ENCODE measurements at regions not wholly inside any gene's neighbourhood (a gene's known extent, or its start where the extent isn't known, plus 50 kb on each side); places are given as distances from the start of the nearest gene placed in this dataset.

DNA sequence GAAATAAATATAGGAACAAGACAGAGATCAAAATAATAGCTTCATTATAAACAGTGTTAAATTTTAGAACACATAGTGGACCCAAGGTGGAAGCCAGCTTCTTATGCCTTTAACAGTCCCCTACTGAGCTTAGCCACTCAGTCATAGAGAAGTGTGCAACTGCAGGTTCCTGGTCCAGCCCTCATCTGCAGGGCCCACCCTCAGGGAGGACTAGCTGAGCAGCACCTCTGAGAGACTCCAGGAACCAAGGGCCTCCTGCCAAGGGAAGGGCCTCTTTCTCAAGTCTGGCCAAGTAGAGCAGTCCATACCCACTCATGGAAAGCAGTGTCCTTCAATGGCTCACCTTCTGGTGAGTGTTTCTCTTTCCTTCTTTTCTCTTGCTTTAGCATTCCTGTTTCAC is 173.7 kb upstream of the PRPS1L1 start:
- Mint-ChIP-seq H3K27me3 (ENCODE audit: low read depth) (no peaks in the 10 kb centered on the region), H3K9me3 (no peaks in the 10 kb centered on the region), H3K4me3 (no peak overlapping the region), H3K4me1 (ENCODE audit: low read depth) (peaks cover 3% of the 10 kb centered on the region), H3K36me3 (ENCODE audit: low read depth) (no peaks in the 10 kb centered on the region), H3K27ac (no peak overlapping the region)

DNA sequence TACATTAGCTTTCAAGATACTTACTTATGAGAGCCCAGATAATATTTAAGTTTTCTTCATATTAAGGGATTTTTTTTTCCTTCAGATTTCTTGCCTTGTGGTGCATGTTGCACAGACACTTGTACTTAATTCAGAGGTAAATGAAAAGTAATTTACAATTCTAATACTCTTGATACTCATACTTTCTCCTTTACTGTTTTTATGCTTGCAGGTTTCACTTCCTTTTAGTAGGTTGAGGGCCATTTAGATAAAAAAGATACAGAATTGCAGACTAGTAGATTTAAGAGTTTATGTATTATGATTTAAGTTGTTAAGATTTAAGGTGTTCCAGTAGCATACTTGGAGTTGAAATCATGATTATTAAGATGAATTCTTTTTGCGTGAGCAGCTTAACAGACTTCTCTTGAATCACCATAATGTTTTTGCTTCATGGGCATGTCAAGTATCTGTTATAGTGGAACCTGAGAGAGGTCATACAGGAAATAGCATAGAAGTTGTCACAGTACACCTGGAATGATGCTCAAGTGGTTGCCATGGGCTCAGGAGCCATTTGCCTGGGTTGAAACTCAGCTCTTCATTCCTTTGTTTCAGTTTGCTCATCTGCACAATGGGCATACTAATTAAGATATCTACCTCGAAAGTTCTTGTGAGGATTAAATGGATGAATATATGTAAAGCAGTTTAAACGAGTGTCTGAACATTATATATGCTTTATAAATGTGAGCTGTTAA is 174.8 kb upstream of the PRPS1L1 start:
- no peak overlapping the region for H3K4me3 Mint-ChIP-seq
- no peak overlapping the region for H3K27ac Mint-ChIP-seq
- H3K4me1 Mint-ChIP-seq (ENCODE audit: low read depth) = peaks cover 3% of the 10 kb centered on the region
- no peaks in the 10 kb centered on the region for H3K36me3 Mint-ChIP-seq (ENCODE audit: low read depth)
- H3K9me3 Mint-ChIP-seq = no peaks in the 10 kb centered on the region
- H3K27me3 Mint-ChIP-seq (ENCODE audit: low read depth) = no peaks in the 10 kb centered on the region

GRCh38 chr7:18206331-18206730 is 178.7 kb upstream of the PRPS1L1 start:
- H3K27ac Mint-ChIP-seq = no peak overlapping the region
- peaks cover 3% of the 10 kb centered on the region for H3K4me1 Mint-ChIP-seq (ENCODE audit: low read depth)

GRCh38 chr7:18208921-18209320 is 181.3 kb upstream of the PRPS1L1 start:
- no peak overlapping the region for H3K27ac Mint-ChIP-seq
- H3K27me3 Mint-ChIP-seq (ENCODE audit: low read depth) = no peaks in the 10 kb centered on the region
- no peaks in the 10 kb centered on the region for H3K36me3 Mint-ChIP-seq (ENCODE audit: low read depth)
- no peaks in the 10 kb centered on the region for H3K9me3 Mint-ChIP-seq
- no peak overlapping the region for H3K4me3 Mint-ChIP-seq
- no peaks in the 10 kb centered on the region for H3K4me1 Mint-ChIP-seq (ENCODE audit: low read depth)

More at GRCh38 chr7:18206331-18206730, 178.7 kb upstream of the PRPS1L1 start:
- H3K9me3 Mint-ChIP-seq = no peaks in the 10 kb centered on the region
- H3K27me3 Mint-ChIP-seq (ENCODE audit: low read depth) = no peaks in the 10 kb centered on the region
- no peak overlapping the region for H3K4me3 Mint-ChIP-seq
- H3K36me3 Mint-ChIP-seq (ENCODE audit: low read depth) = no peaks in the 10 kb centered on the region

DNA sequence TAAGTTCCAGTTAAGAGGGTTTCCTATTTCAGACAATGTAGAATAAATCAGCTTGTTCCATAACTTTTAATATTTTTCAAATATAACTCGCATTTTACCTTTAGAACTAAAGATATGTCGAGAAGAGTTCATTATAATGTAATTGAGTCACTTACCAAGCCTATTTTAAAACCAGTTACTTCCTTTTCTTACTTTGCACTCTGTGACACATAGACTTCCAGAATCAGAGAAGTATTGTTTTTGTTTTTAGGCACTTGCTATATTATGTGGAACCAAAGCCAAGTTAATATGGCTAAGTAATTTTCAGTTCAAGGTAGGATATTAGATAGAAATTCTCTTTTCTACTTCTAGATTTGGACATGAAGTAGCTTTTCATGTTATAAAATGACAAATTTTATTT is 182.7 kb upstream of the PRPS1L1 start:
- H3K27me3 Mint-ChIP-seq (ENCODE audit: low read depth) = no peaks in the 10 kb centered on the region
- no peak overlapping the region for H3K4me3 Mint-ChIP-seq
- no peaks in the 10 kb centered on the region for H3K36me3 Mint-ChIP-seq (ENCODE audit: low read depth)
- no peaks in the 10 kb centered on the region for H3K4me1 Mint-ChIP-seq (ENCODE audit: low read depth)
- no peak overlapping the region for H3K27ac Mint-ChIP-seq
- H3K9me3 Mint-ChIP-seq = no peaks in the 10 kb centered on the region

- no peaks in the 10 kb centered on the region for H3K27me3 Mint-ChIP-seq (ENCODE audit: low read depth)
- no peaks in the 10 kb centered on the region for H3K36me3 Mint-ChIP-seq (ENCODE audit: low read depth)
- H3K4me3 Mint-ChIP-seq = no peak overlapping the region
- H3K27ac Mint-ChIP-seq = no peak overlapping the region
- no peaks in the 10 kb centered on the region for H3K9me3 Mint-ChIP-seq
- H3K4me1 Mint-ChIP-seq (ENCODE audit: low read depth) = no peaks in the 10 kb centered on the region
Measured at GRCh38 chr7:18210788-18211187, 183.1 kb upstream of the PRPS1L1 start.

DNA sequence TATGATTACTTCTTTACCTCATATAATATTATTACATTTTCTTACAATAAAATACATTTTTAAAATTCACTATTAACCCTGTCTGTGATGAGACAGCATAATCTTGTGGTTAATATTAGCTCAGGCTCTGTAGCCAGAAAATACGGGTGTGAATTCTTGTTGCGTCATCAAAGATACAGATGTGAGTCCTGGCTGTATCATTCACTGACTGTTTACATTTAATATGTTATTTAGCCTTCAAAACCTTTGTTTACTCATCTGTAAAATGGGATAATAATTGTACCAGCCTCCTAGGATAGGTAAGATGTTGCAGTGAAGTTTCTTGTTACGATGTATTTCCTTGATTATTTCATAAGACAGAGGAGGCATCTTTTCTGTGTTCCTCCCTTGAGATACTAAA is 184.7 kb upstream of the PRPS1L1 start:
- H3K4me1 Mint-ChIP-seq (ENCODE audit: low read depth) = no peaks in the 10 kb centered on the region
- H3K27me3 Mint-ChIP-seq (ENCODE audit: low read depth) = no peaks in the 10 kb centered on the region
- H3K27ac Mint-ChIP-seq = no peak overlapping the region
- H3K4me3 Mint-ChIP-seq = no peak overlapping the region
- no peaks in the 10 kb centered on the region for H3K9me3 Mint-ChIP-seq
- no peaks in the 10 kb centered on the region for H3K36me3 Mint-ChIP-seq (ENCODE audit: low read depth)

GRCh38 chr7:18212758-18213157 is 185.1 kb upstream of the PRPS1L1 start:
- Mint-ChIP-seq H3K27me3 (ENCODE audit: low read depth) (no peaks in the 10 kb centered on the region), H3K27ac (no peak overlapping the region), H3K36me3 (ENCODE audit: low read depth) (no peaks in the 10 kb centered on the region), H3K9me3 (no peaks in the 10 kb centered on the region), H3K4me3 (no peak overlapping the region), H3K4me1 (ENCODE audit: low read depth) (no peaks in the 10 kb centered on the region)

- Mint-ChIP-seq H3K4me3 (no peak overlapping the region), H3K27ac (no peak overlapping the region), H3K9me3 (no peaks in the 10 kb centered on the region), H3K27me3 (ENCODE audit: low read depth) (no peaks in the 10 kb centered on the region), H3K36me3 (ENCODE audit: low read depth) (no peaks in the 10 kb centered on the region), H3K4me1 (ENCODE audit: low read depth) (no peaks in the 10 kb centered on the region)
Measured at GRCh38 chr7:18213652-18214051, 186.0 kb upstream of the PRPS1L1 start.

- H3K9me3 Mint-ChIP-seq = no peaks in the 10 kb centered on the region
- H3K4me1 Mint-ChIP-seq (ENCODE audit: low read depth) = no peaks in the 10 kb centered on the region
- no peak overlapping the region for H3K27ac Mint-ChIP-seq
- H3K27me3 Mint-ChIP-seq (ENCODE audit: low read depth) = no peaks in the 10 kb centered on the region
- no peaks in the 10 kb centered on the region for H3K36me3 Mint-ChIP-seq (ENCODE audit: low read depth)
- no peak overlapping the region for H3K4me3 Mint-ChIP-seq
Measured at GRCh38 chr7:18216270-18216669, 188.6 kb upstream of the PRPS1L1 start.

- Mint-ChIP-seq H3K27ac (no peak overlapping the region), H3K4me3 (no peak overlapping the region), H3K9me3 (no peaks in the 10 kb centered on the region), H3K4me1 (ENCODE audit: low read depth) (no peaks in the 10 kb centered on the region), H3K27me3 (ENCODE audit: low read depth) (no peaks in the 10 kb centered on the region), H3K36me3 (ENCODE audit: low read depth) (no peaks in the 10 kb centered on the region)
Measured at GRCh38 chr7:18221377-18222293, 194.0 kb upstream of the PRPS1L1 start.

- Mint-ChIP-seq H3K27ac (no peak overlapping the region), H3K4me3 (no peak overlapping the region), H3K36me3 (ENCODE audit: low read depth) (no peaks in the 10 kb centered on the region), H3K27me3 (ENCODE audit: low read depth) (no peaks in the 10 kb centered on the region), H3K4me1 (ENCODE audit: low read depth) (no peaks in the 10 kb centered on the region), H3K9me3 (no peaks in the 10 kb centered on the region)
Measured at GRCh38 chr7:18222636-18223035, 195.0 kb upstream of the PRPS1L1 start.

DNA sequence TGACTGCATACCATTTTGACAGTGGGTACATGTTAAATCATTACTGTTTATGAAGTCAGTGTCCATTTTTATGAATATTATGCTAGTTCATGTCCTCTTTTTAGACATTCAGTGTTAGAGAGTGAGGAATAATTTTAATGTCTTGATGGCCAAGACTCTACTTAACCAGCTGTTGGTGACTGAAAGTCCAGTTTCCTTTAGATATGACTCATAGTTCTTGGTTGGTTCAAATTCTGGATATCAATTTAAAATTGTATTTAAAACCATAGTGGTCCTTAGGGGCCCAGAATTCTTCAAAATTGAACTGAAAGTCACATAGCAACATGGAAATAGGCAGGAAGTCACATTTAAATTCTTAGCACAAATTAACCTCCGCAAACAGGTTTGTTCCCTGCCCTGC is 196.5 kb upstream of the PRPS1L1 start:
- H3K9me3 Mint-ChIP-seq = no peaks in the 10 kb centered on the region
- no peak overlapping the region for H3K27ac Mint-ChIP-seq
- no peaks in the 10 kb centered on the region for H3K4me1 Mint-ChIP-seq (ENCODE audit: low read depth)
- no peak overlapping the region for H3K4me3 Mint-ChIP-seq
- no peaks in the 10 kb centered on the region for H3K36me3 Mint-ChIP-seq (ENCODE audit: low read depth)
- H3K27me3 Mint-ChIP-seq (ENCODE audit: low read depth) = no peaks in the 10 kb centered on the region

DNA sequence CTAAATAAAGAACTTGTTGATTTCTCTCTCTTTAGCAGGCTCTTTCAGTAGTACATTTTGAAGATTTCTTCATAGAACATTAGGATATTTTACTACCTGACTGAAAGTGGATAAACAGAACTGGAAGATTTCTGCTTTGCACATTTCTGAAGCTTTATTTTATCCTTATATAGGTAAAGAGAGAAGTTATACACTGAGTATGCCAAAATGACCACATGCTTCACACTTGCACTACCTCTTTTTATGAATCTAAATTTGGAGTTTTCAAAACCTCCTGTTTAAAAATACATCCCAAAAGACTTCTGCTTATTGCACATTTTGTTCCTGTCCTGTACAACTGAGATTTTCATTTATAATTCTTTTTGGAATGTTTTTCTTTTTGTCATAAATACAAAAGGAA is 197.4 kb upstream of the PRPS1L1 start:
- no peaks in the 10 kb centered on the region for H3K4me1 Mint-ChIP-seq (ENCODE audit: low read depth)
- no peak overlapping the region for H3K4me3 Mint-ChIP-seq

GRCh38 chr7:18226598-18226997 is 199.0 kb upstream of the PRPS1L1 start:
- H3K27ac Mint-ChIP-seq = no peak overlapping the region
- H3K27me3 Mint-ChIP-seq (ENCODE audit: low read depth) = no peaks in the 10 kb centered on the region
- no peak overlapping the region for H3K4me3 Mint-ChIP-seq
- no peaks in the 10 kb centered on the region for H3K36me3 Mint-ChIP-seq (ENCODE audit: low read depth)
- no peaks in the 10 kb centered on the region for H3K9me3 Mint-ChIP-seq
- H3K4me1 Mint-ChIP-seq (ENCODE audit: low read depth) = no peaks in the 10 kb centered on the region

More for the DNA sequence above, 197.4 kb upstream of the PRPS1L1 start:
- no peaks in the 10 kb centered on the region for H3K9me3 Mint-ChIP-seq
- no peaks in the 10 kb centered on the region for H3K36me3 Mint-ChIP-seq (ENCODE audit: low read depth)
- no peaks in the 10 kb centered on the region for H3K27me3 Mint-ChIP-seq (ENCODE audit: low read depth)
- no peak overlapping the region for H3K27ac Mint-ChIP-seq
